ENCODE measurements at regions not wholly inside any gene's neighbourhood (a gene's known extent, or its start where the extent isn't known, plus 50 kb on each side); places are given as distances from the start of the nearest gene placed in this dataset.

DNA sequence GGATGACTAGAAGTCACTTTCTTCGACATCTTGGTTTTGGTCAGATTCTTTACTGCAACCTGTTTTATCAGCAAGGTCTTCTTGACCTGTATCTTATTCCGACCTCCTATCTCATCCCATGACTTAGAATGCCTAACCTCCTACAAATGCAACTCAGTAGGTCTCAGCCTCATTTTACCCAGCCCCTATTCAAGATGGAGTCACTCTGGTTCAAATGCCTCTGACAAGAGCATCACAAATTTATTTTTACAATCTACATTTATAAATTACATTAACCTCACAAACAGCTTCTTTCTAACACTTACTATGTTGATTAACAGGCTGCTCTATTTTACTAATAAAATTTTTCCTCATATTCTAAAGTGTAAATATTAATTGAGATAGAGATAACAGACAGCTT, 867.0 kb upstream of the CNTN5 start:
- TF ChIP-seq, protein P1, sequence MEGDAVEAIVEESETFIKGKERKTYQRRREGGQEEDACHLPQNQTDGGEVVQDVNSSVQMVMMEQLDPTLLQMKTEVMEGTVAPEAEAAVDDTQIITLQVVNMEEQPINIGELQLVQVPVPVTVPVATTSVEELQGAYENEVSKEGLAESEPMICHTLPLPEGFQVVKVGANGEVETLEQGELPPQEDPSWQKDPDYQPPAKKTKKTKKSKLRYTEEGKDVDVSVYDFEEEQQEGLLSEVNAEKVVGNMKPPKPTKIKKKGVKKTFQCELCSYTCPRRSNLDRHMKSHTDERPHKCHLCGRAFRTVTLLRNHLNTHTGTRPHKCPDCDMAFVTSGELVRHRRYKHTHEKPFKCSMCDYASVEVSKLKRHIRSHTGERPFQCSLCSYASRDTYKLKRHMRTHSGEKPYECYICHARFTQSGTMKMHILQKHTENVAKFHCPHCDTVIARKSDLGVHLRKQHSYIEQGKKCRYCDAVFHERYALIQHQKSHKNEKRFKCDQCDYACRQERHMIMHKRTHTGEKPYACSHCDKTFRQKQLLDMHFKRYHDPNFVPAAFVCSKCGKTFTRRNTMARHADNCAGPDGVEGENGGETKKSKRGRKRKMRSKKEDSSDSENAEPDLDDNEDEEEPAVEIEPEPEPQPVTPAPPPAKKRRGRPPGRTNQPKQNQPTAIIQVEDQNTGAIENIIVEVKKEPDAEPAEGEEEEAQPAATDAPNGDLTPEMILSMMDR (IDR thresholded peaks at IDR 0.05) = no peak
- TF ChIP-seq POLR2A (IDR thresholded peaks at IDR 0.05; ENCODE audit: low read length) (no peak), GATA3 (IDR thresholded peaks at IDR 0.05; ENCODE audit: borderline replicate concordance) (no peak), POLR2AphosphoS2 (conservative IDR thresholded peaks at IDR 0.05; ENCODE audit: low read length) (no peak), MYC (IDR thresholded peaks at IDR 0.05; ENCODE audit: borderline replicate concordance, low read length) (no peak), ELK1 (IDR thresholded peaks at IDR 0.05; ENCODE audit: low read depth, low read length) (no peak), HOXA7 (CRISPR knock-in tag; IDR thresholded peaks at IDR 0.05) (no peak), EP300 (IDR thresholded peaks at IDR 0.05) (no peak), JUNB (IDR thresholded peaks at IDR 0.05) (no peak), PHF8 (IDR thresholded peaks at IDR 0.05; ENCODE audit: borderline replicate concordance, low read depth) (no peak)
- TF ChIP-seq, protein P2, sequence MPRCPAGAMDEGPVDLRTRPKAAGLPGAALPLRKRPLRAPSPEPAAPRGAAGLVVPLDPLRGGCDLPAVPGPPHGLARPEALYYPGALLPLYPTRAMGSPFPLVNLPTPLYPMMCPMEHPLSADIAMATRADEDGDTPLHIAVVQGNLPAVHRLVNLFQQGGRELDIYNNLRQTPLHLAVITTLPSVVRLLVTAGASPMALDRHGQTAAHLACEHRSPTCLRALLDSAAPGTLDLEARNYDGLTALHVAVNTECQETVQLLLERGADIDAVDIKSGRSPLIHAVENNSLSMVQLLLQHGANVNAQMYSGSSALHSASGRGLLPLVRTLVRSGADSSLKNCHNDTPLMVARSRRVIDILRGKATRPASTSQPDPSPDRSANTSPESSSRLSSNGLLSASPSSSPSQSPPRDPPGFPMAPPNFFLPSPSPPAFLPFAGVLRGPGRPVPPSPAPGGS (IDR thresholded peaks at IDR 0.05) = no peak

All from A549 (cell line).